OCI-LY3 (cell line): ENCODE measurements at regions not wholly inside any gene's neighbourhood (a gene's known extent, or its start where the extent isn't known, plus 50 kb on each side); places are given as distances from the start of the nearest gene placed in this dataset.

ENCODE experiments used
- H2AFZ ChIP-seq: fragments of 200-600, 300-600 bp; shearing (Covaris generic); 2 replicates; pipeline ENCODE4 v1.6.0; 2014; ENCODE audit warnings: antibody characterized with exemption, low read depth, low read length
- H3K27ac ChIP-seq: fragments of 200-600, 300-600 bp; sonication (generic); 2 replicates; pipeline ENCODE4 v1.5.1; 2014; ENCODE audit warnings: mild to moderate bottlenecking, low read length, moderate library complexity, mixed read lengths
- H3K27me3 ChIP-seq: fragments of 200-600, 300-600 bp; sonication (generic); 2 replicates; pipeline ENCODE4 v1.6.1; 2014; ENCODE audit warnings: low read depth, low read length, mixed read lengths
- H3K36me3 ChIP-seq: fragments of 200-600, 300-600 bp; sonication (generic); replicated peaks from 2 replicates; pipeline ENCODE3; 2014; ENCODE audit warnings: low read depth, low read length, mixed read lengths
- H3K4me1 ChIP-seq: fragments of 300-600, 200-600 bp; sonication (generic); 2 replicates; pipeline ENCODE4 v1.6.1; 2014; ENCODE audit warnings: low read length, mixed read lengths
- H3K4me2 ChIP-seq: fragments of 200-600, 300-600 bp; sonication (generic); 2 replicates; pipeline ENCODE4 v1.6.1; 2014; ENCODE audit warnings: low read length, mixed read lengths
- H3K4me3 ChIP-seq: fragments of 300-600, 200-600 bp; sonication (generic); 2 replicates; pipeline ENCODE4 v1.5.1; 2014; ENCODE audit warnings: antibody characterized with exemption, mild to moderate bottlenecking, low read length, moderate library complexity
- H3K79me2 ChIP-seq: fragments of 300-600, 200-600 bp; shearing (Covaris generic); 2 replicates; pipeline ENCODE4 v1.6.1; 2014; ENCODE audit warnings: mild to moderate bottlenecking, low read length, mixed read lengths
- H3K9ac ChIP-seq: fragments of 300-600, 200-600 bp; shearing (Covaris generic); 2 replicates; pipeline ENCODE4 v1.6.0; 2014; ENCODE audit warnings: mild to moderate bottlenecking, low read length, moderate library complexity
- H3K9me3 ChIP-seq: fragments of 200-600, 300-600 bp; shearing (Covaris generic); 2 replicates; pipeline ENCODE4 v1.6.1; 2014; ENCODE audit warnings: low read length, mixed read lengths; ENCODE audit not compliant: insufficient read depth
- H4K20me1 ChIP-seq: fragments of 200-600, 300-600 bp; sonication (generic); 2 replicates; pipeline ENCODE4 v1.6.1; 2016; ENCODE audit warnings: low read length, mixed read lengths; ENCODE audit not compliant: insufficient read depth
- EZH2phosphoT487 ChIP-seq: fragments of 200-600 bp; shearing (Covaris generic); IDR thresholded peaks from 2 replicates; pipeline ENCODE4 v1.6.1; 2018; ENCODE audit warnings: antibody characterized with exemption, mixed run types, low read depth
- TF ChIP-seq, protein P1 (sequence below): fragments of 200-600, 300-600 bp; sonication (generic); IDR thresholded peaks from 2 replicates; pipeline ENCODE4 v1.5.1; 2014; ENCODE audit warnings: antibody characterized with exemption, low read length, low read depth

- Histone ChIP-seq H3K79me2 (no peaks in the 10 kb centered on the region), H3K9ac (no peak overlapping the region), H4K20me1 (no peaks in the 10 kb centered on the region), H3K4me1 (peaks cover 5% of the 10 kb centered on the region), H3K4me2 (no peak overlapping the region), H3K9me3 (no peaks in the 10 kb centered on the region), H3K4me3 (no peak overlapping the region), H2AFZ (no peak overlapping the region), H3K36me3 (no peaks in the 10 kb centered on the region), H3K27ac (no peak overlapping the region), H3K27me3 (no peaks in the 10 kb centered on the region)
- TF ChIP-seq, protein P1, sequence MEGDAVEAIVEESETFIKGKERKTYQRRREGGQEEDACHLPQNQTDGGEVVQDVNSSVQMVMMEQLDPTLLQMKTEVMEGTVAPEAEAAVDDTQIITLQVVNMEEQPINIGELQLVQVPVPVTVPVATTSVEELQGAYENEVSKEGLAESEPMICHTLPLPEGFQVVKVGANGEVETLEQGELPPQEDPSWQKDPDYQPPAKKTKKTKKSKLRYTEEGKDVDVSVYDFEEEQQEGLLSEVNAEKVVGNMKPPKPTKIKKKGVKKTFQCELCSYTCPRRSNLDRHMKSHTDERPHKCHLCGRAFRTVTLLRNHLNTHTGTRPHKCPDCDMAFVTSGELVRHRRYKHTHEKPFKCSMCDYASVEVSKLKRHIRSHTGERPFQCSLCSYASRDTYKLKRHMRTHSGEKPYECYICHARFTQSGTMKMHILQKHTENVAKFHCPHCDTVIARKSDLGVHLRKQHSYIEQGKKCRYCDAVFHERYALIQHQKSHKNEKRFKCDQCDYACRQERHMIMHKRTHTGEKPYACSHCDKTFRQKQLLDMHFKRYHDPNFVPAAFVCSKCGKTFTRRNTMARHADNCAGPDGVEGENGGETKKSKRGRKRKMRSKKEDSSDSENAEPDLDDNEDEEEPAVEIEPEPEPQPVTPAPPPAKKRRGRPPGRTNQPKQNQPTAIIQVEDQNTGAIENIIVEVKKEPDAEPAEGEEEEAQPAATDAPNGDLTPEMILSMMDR = no peak
- no peak for TF ChIP-seq EZH2phosphoT487
Measured at GRCh38 chr5:125541085-125541484, 794.6 kb upstream of the ZNF608 start.

DNA sequence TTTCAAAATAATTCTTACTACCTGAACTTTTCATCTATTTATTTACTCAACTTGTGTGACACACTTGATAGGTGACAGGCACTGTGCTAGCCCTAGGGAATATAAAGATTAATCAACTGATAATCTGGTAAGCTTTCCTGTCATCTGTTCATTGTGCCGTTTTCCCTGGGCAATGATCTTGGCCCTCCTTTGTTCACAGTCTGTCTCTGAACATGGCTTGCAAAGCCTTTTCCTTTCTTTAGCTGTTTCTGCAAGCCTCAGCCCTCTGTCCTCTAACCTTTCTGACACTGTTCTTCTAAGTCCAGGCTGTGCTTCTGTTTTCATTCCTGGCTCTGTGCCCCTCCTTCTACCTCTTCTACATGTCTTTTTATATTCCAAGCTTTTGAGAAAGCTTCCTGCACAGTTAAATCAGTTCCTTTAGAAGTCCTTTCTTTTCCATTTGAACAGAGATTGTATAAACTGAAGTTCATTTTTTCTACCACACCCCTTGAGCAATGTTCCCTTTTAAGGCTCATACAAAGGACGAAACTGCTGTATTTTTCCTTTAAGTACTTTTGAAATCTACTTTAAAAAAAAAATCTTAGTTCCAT is 803.0 kb upstream of the ZNF608 start:
- H3K27ac ChIP-seq = no peak overlapping the region
- no peaks in the 10 kb centered on the region for H3K36me3 ChIP-seq
- H2AFZ ChIP-seq = 0 out of 2 replicates have a peak overlapping the region, but pooled peaks have one; percentile 60

GRCh38 chr5:125550274-125550673 is 803.8 kb upstream of the ZNF608 start:
- Histone ChIP-seq H3K27ac (no peak overlapping the region), H4K20me1 (no peaks in the 10 kb centered on the region), H3K9ac (no peak overlapping the region), H3K4me3 (no peak overlapping the region), H3K9me3 (no peaks in the 10 kb centered on the region), H3K27me3 (no peaks in the 10 kb centered on the region), H3K4me1 (peaks cover 8% of the 10 kb centered on the region), H3K79me2 (no peaks in the 10 kb centered on the region), H3K4me2 (no peak overlapping the region), H3K36me3 (no peaks in the 10 kb centered on the region), H2AFZ (no peak overlapping the region)
- TF ChIP-seq EZH2phosphoT487 = no peak
- TF ChIP-seq, protein P1 = no peak

More for the DNA sequence above, 803.0 kb upstream of the ZNF608 start:
- H3K4me2 ChIP-seq = peak overlapping the region; percentile 30
- H3K9ac ChIP-seq = no peak overlapping the region
- no peaks in the 10 kb centered on the region for H3K9me3 ChIP-seq
- TF ChIP-seq, protein P1 = no peak
- TF ChIP-seq EZH2phosphoT487 = no peak
- H4K20me1 ChIP-seq = no peaks in the 10 kb centered on the region
- H3K27me3 ChIP-seq = no peaks in the 10 kb centered on the region
- H3K4me3 ChIP-seq = no peak overlapping the region
- no peaks in the 10 kb centered on the region for H3K79me2 ChIP-seq
- H3K4me1 ChIP-seq = peaks cover 8% of the 10 kb centered on the region

DNA sequence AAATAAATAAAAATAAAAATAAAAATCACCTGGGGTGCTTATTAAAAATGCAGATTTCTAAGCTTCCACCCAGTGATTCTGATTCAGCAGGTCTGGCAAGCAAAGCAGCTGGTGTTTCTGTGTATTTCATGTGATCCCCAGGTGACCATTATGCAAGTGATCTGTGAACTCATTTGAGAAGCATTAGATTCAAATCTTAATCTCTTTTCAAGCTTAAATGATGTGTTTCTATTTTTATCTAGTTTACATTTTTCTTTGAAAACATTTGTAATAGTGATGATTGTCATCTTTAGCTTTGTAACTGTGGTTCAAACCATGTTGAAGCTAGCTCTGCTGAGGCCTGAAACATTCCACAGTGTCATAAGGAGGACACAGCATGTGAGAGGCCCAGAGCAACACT is 804.8 kb upstream of the ZNF608 start:
- Histone ChIP-seq H4K20me1 (no peaks in the 10 kb centered on the region), H2AFZ (no peak overlapping the region), H3K36me3 (no peaks in the 10 kb centered on the region), H3K4me3 (no peak overlapping the region), H3K27me3 (no peaks in the 10 kb centered on the region), H3K4me1 (peaks cover 8% of the 10 kb centered on the region), H3K27ac (no peak overlapping the region), H3K4me2 (no peak overlapping the region), H3K9me3 (no peaks in the 10 kb centered on the region), H3K79me2 (no peaks in the 10 kb centered on the region), H3K9ac (no peak overlapping the region)
- TF ChIP-seq, protein P1 = no peak
- TF ChIP-seq EZH2phosphoT487 = no peak
